ENCODE measurements at regions not wholly inside any gene's neighbourhood (a gene's known extent, or its start where the extent isn't known, plus 50 kb on each side); places are given as distances from the start of the nearest gene placed in this dataset.

- intact Hi-C loops (cut with DNase I) = no loop called here
- ATAC-seq (no peak), DNase-seq (no peak)
- Histone ChIP-seq H3K4me1 (no peaks in the 10 kb centered on the region), H3K9me3 (no peaks in the 10 kb centered on the region), H3K27me3 (ENCODE audit: low read depth) (peaks cover 33% of the 10 kb centered on the region), H3K27ac (no peak overlapping the region), H3K36me3 (no peaks in the 10 kb centered on the region), H3K4me3 (no peak overlapping the region)
- TF ChIP-seq, protein P1, sequence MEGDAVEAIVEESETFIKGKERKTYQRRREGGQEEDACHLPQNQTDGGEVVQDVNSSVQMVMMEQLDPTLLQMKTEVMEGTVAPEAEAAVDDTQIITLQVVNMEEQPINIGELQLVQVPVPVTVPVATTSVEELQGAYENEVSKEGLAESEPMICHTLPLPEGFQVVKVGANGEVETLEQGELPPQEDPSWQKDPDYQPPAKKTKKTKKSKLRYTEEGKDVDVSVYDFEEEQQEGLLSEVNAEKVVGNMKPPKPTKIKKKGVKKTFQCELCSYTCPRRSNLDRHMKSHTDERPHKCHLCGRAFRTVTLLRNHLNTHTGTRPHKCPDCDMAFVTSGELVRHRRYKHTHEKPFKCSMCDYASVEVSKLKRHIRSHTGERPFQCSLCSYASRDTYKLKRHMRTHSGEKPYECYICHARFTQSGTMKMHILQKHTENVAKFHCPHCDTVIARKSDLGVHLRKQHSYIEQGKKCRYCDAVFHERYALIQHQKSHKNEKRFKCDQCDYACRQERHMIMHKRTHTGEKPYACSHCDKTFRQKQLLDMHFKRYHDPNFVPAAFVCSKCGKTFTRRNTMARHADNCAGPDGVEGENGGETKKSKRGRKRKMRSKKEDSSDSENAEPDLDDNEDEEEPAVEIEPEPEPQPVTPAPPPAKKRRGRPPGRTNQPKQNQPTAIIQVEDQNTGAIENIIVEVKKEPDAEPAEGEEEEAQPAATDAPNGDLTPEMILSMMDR (IDR thresholded peaks at IDR 0.05) = no peak
Measured at GRCh38 chr17:79515646-79516571, 94.9 kb downstream of the RBFOX3 start.

- no peak overlapping the region for H3K27ac ChIP-seq
- no peak for ATAC-seq
- no peak overlapping the region for H3K4me3 ChIP-seq
- TF ChIP-seq, protein P1 (IDR thresholded peaks at IDR 0.05) = no peak
- intact Hi-C loops (cut with DNase I) = no loop called here
- H3K36me3 ChIP-seq = no peaks in the 10 kb centered on the region
- H3K4me1 ChIP-seq = no peaks in the 10 kb centered on the region
- no peak for DNase-seq
- H3K27me3 ChIP-seq (ENCODE audit: low read depth) = peaks cover 25% of the 10 kb centered on the region
- no peaks in the 10 kb centered on the region for H3K9me3 ChIP-seq
Measured at GRCh38 chr17:79515110-79515509, 95.7 kb downstream of the RBFOX3 start.

GRCh38 chr17:79513820-79514535 lies 96.9 kb downstream of the RBFOX3 start:
- H3K27me3 ChIP-seq (ENCODE audit: low read depth) = peaks cover 17% of the 10 kb centered on the region
- intact Hi-C loops (cut with DNase I) = no loop called here
- TF ChIP-seq, protein P1 (IDR thresholded peaks at IDR 0.05) = no peak
- no peak overlapping the region for H3K4me3 ChIP-seq
- H3K9me3 ChIP-seq = no peaks in the 10 kb centered on the region
- no peaks in the 10 kb centered on the region for H3K36me3 ChIP-seq
- ATAC-seq = no peak
- DNase-seq = no peak
- no peak overlapping the region for H3K27ac ChIP-seq
- no peaks in the 10 kb centered on the region for H3K4me1 ChIP-seq

DNA sequence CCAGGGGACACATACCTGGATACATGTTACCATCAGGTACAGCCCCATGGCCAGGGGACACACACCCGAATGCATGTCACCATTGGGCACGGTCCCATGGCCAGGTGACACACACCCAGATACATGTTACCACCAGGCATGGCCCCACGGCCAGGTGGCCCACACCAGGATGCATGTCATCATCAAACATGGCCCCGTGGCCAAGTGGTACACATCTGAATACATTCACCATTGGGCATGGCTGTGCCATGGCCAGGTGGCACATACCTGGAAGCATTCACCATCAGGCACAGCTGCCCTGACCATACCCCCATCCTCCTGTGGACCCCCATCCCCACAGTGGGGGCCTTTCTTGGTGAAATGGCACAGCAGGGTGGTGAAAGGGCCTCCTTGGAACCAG lies 97.6 kb downstream of the RBFOX3 start:
- ATAC-seq = no peak
- intact Hi-C loops (cut with DNase I) = no loop called here
- peaks cover 17% of the 10 kb centered on the region for H3K27me3 ChIP-seq (ENCODE audit: low read depth)

DNA sequence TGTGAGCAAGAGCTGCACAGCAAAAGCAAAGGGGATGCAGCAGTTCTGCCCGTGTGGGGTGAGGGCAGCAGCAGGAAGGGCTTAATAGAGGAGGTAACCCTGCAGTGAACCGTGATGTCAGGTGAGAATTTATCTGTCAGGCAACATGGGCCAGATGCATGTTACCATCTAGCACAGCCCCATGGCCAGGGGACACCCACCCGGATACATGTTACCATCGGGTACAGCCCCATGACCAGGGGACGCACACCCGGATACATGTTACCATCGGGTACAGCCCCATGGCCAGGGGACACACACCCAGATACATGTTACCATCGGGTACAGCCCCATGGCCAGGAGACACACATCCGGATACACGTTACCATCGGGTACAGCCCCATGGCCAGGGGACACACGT lies 99.4 kb downstream of the RBFOX3 start:
- Histone ChIP-seq H3K36me3 (no peaks in the 10 kb centered on the region), H3K9me3 (no peaks in the 10 kb centered on the region), H3K4me1 (no peaks in the 10 kb centered on the region), H3K27me3 (ENCODE audit: low read depth) (peaks cover 11% of the 10 kb centered on the region), H3K4me3 (no peak overlapping the region), H3K27ac (no peak overlapping the region)
- intact Hi-C loops (cut with DNase I) = no loop called here
- TF ChIP-seq, protein P1 (IDR thresholded peaks at IDR 0.05) = no peak
- DNase-seq (no peak), ATAC-seq (no peak)

More for the DNA sequence above, 97.6 kb downstream of the RBFOX3 start:
- Histone ChIP-seq H3K4me1 (no peaks in the 10 kb centered on the region), H3K36me3 (no peaks in the 10 kb centered on the region), H3K4me3 (no peak overlapping the region), H3K9me3 (no peaks in the 10 kb centered on the region), H3K27ac (no peak overlapping the region)
- TF ChIP-seq, protein P1 (IDR thresholded peaks at IDR 0.05) = no peak
- DNase-seq = no peak

Measured in lower lobe of right lung (tissue), 2 donors.